IPS DF 6.9 (cell line): ENCODE measurements at regions not wholly inside any gene's neighbourhood (a gene's known extent, or its start where the extent isn't known, plus 50 kb on each side); places are given as distances from the start of the nearest gene placed in this dataset.
A peak's percentile ranks its signal among the peaks of the same experiment; 100 is the strongest.

ENCODE experiments used
- DNase-seq: peaks from one replicate; pipeline ENCODE4 v3.0.0-alpha.2; 2013; ENCODE audit warnings: low read depth, low spot score
- H3K27ac ChIP-seq: one replicate; pipeline ENCODE4 v1.5.1; 2013; ENCODE audit warnings: low read length, control low read depth
- H3K27me3 ChIP-seq: 2 replicates; pipeline ENCODE4 v1.6.1; 2013; ENCODE audit warnings: mild to moderate bottlenecking, low read length; ENCODE audit not compliant: control insufficient read depth, insufficient read depth
- H3K36me3 ChIP-seq: 2 replicates; pipeline ENCODE4 v1.6.1; 2013; ENCODE audit warnings: low read length; ENCODE audit not compliant: control insufficient read depth, insufficient read depth
- H3K4me1 ChIP-seq: 2 replicates; pipeline ENCODE4 v1.6.1; 2013; ENCODE audit warnings: low read length; ENCODE audit not compliant: control insufficient read depth, insufficient read depth
- H3K4me3 ChIP-seq: 2 replicates; pipeline ENCODE4 v1.5.1; 2013; ENCODE audit warnings: mild to moderate bottlenecking, low read length
- H3K9me3 ChIP-seq: 2 replicates; pipeline ENCODE4 v1.6.1; 2013; ENCODE audit warnings: low read length, inconsistent platforms; ENCODE audit not compliant: control insufficient read depth, insufficient read depth
- WGBS: extraction: QIAGEN DNeasy Blood & Tissue Kit; methylation state at CpG from one replicate; pipeline ENCODE4 v1.1.7; 2013; ENCODE audit warnings: mixed read lengths, missing lambda C conversion rate; ENCODE audit not compliant: insufficient read length, insufficient coverage; 5-methylcytosine and 5-hydroxymethylcytosine counted together

- H3K27ac ChIP-seq = no peak overlapping the region
- no peaks in the 10 kb centered on the region for H3K36me3 ChIP-seq
- peaks cover 1% of the 10 kb centered on the region; the same call in 1 of the 2 replicates for H3K4me1 ChIP-seq
- no peaks in the 10 kb centered on the region for H3K9me3 ChIP-seq
- no peaks in the 10 kb centered on the region for H3K27me3 ChIP-seq
- no peak overlapping the region for H3K4me3 ChIP-seq
- DNase-seq = no peak
- WGBS = no CpG with 5 or more reads among the region's 1 CpG
Observed at GRCh38 chr12:90335566-90335965, 619.4 kb downstream of the CCER1 start.

GRCh38 chr12:90333939-90334338 lies 621.0 kb downstream of the CCER1 start:
- H3K4me1 ChIP-seq = no peaks in the 10 kb centered on the region
- no peaks in the 10 kb centered on the region for H3K9me3 ChIP-seq
- no peak overlapping the region for H3K27ac ChIP-seq
- H3K4me3 ChIP-seq = no peak overlapping the region
- DNase-seq = no peak
- H3K27me3 ChIP-seq = no peaks in the 10 kb centered on the region
- no peaks in the 10 kb centered on the region for H3K36me3 ChIP-seq

GRCh38 chr12:90333424-90333823 lies 621.6 kb downstream of the CCER1 start:
- DNase-seq = no peak
- Histone ChIP-seq H3K4me3 (no peak overlapping the region), H3K36me3 (no peaks in the 10 kb centered on the region), H3K4me1 (no peaks in the 10 kb centered on the region), H3K9me3 (no peaks in the 10 kb centered on the region), H3K27ac (no peak overlapping the region), H3K27me3 (no peaks in the 10 kb centered on the region)
- WGBS = no CpG with 5 or more reads among the region's 2 CpGs

GRCh38 chr12:90331821-90332220 lies 623.2 kb downstream of the CCER1 start:
- WGBS = no CpG with 5 or more reads among the region's 1 CpG
- no peaks in the 10 kb centered on the region for H3K9me3 ChIP-seq
- no peak overlapping the region for H3K4me3 ChIP-seq
- H3K27ac ChIP-seq = no peak overlapping the region
- DNase-seq = no peak
- H3K4me1 ChIP-seq = no peaks in the 10 kb centered on the region
- H3K36me3 ChIP-seq = no peaks in the 10 kb centered on the region
- H3K27me3 ChIP-seq = no peaks in the 10 kb centered on the region

GRCh38 chr12:90331262-90331661 lies 622.6 kb upstream of the ATP2B1 start:
- DNase-seq = no peak
- H3K4me3 ChIP-seq = no peak overlapping the region
- no peak overlapping the region for H3K27ac ChIP-seq
- no peaks in the 10 kb centered on the region for H3K4me1 ChIP-seq
- H3K36me3 ChIP-seq = no peaks in the 10 kb centered on the region
- no CpG with 5 or more reads among the region's 3 CpGs for WGBS
- no peaks in the 10 kb centered on the region for H3K9me3 ChIP-seq
- no peaks in the 10 kb centered on the region for H3K27me3 ChIP-seq

- WGBS = no CpG with 5 or more reads among the region's 5 CpGs
- no peaks in the 10 kb centered on the region for H3K27me3 ChIP-seq
Observed at GRCh38 chr12:90327793-90328743, 619.4 kb upstream of the ATP2B1 start.

GRCh38 chr12:90323217-90323616 lies 614.6 kb upstream of the ATP2B1 start:
- H3K4me3 ChIP-seq = no peak overlapping the region
- DNase-seq = no peak
- no peaks in the 10 kb centered on the region for H3K4me1 ChIP-seq
- no peaks in the 10 kb centered on the region for H3K9me3 ChIP-seq
- H3K27me3 ChIP-seq = no peaks in the 10 kb centered on the region
- no CpG with 5 or more reads among the region's 1 CpG for WGBS
- H3K36me3 ChIP-seq = no peaks in the 10 kb centered on the region
- H3K27ac ChIP-seq = no peak overlapping the region

More at GRCh38 chr12:90327793-90328743, 619.4 kb upstream of the ATP2B1 start:
- no peak for DNase-seq
- no peak overlapping the region for H3K27ac ChIP-seq
- H3K4me3 ChIP-seq = no peak overlapping the region
- no peaks in the 10 kb centered on the region for H3K36me3 ChIP-seq
- no peaks in the 10 kb centered on the region for H3K9me3 ChIP-seq
- H3K4me1 ChIP-seq = no peaks in the 10 kb centered on the region

GRCh38 chr12:90322006-90322405 lies 613.4 kb upstream of the ATP2B1 start:
- Histone ChIP-seq H3K27me3 (no peaks in the 10 kb centered on the region), H3K27ac (no peak overlapping the region), H3K36me3 (no peaks in the 10 kb centered on the region), H3K4me3 (no peak overlapping the region), H3K4me1 (no peaks in the 10 kb centered on the region), H3K9me3 (no peaks in the 10 kb centered on the region)
- no peak for DNase-seq

GRCh38 chr12:90321369-90321768 lies 612.7 kb upstream of the ATP2B1 start:
- H3K27me3 ChIP-seq = no peaks in the 10 kb centered on the region
- H3K4me3 ChIP-seq = no peak overlapping the region
- no peaks in the 10 kb centered on the region for H3K4me1 ChIP-seq
- no peak overlapping the region for H3K27ac ChIP-seq
- no peaks in the 10 kb centered on the region for H3K9me3 ChIP-seq
- H3K36me3 ChIP-seq = no peaks in the 10 kb centered on the region
- no peak for DNase-seq
- WGBS = no CpG with 5 or more reads among the region's 2 CpGs

- Histone ChIP-seq H3K27ac (no peak overlapping the region), H3K36me3 (no peaks in the 10 kb centered on the region), H3K27me3 (no peaks in the 10 kb centered on the region), H3K4me3 (no peak overlapping the region), H3K4me1 (no peaks in the 10 kb centered on the region), H3K9me3 (no peaks in the 10 kb centered on the region)
- WGBS = no CpG with 5 or more reads among the region's 4 CpGs
- DNase-seq = no peak
Observed at GRCh38 chr12:90311561-90311960, 602.9 kb upstream of the ATP2B1 start.

GRCh38 chr12:90305379-90305778 lies 596.7 kb upstream of the ATP2B1 start:
- Histone ChIP-seq H3K27me3 (no peaks in the 10 kb centered on the region), H3K9me3 (no peaks in the 10 kb centered on the region), H3K27ac (no peak overlapping the region), H3K4me1 (no peaks in the 10 kb centered on the region), H3K36me3 (no peaks in the 10 kb centered on the region), H3K4me3 (no peak overlapping the region)
- peak; percentile 9 for DNase-seq
- WGBS = no CpG with 5 or more reads among the region's 3 CpGs
